ENCODE measurements at regions not wholly inside any gene's neighbourhood (a gene's known extent, or its start where the extent isn't known, plus 50 kb on each side); places are given as distances from the start of the nearest gene placed in this dataset.

GRCh38 chr12:25864306-25865276 is 93.9 kb upstream of the RASSF8 start:
- H3K36me3 ChIP-seq, result no peaks in the 10 kb centered on the region
- intact Hi-C loops (cut with DNase I), result no loop called here
- H3K4me3 ChIP-seq, result no peak overlapping the region
- H3K9me3 ChIP-seq, result peaks cover 8% of the 10 kb centered on the region
- TF ChIP-seq POLR2A (IDR thresholded peaks at IDR 0.05) (no peak), POLR2AphosphoS5 (IDR thresholded peaks at IDR 0.05; ENCODE audit: insufficient read depth in 1 of 2, low read depth in 1 of 2) (no peak)
- no peak overlapping the region for H3K27ac ChIP-seq
- no peaks in the 10 kb centered on the region for H3K4me1 ChIP-seq
- no peaks in the 10 kb centered on the region for H3K27me3 ChIP-seq
- no peak for DNase-seq (ENCODE audit: extremely low spot score in 2 of 2)

DNA sequence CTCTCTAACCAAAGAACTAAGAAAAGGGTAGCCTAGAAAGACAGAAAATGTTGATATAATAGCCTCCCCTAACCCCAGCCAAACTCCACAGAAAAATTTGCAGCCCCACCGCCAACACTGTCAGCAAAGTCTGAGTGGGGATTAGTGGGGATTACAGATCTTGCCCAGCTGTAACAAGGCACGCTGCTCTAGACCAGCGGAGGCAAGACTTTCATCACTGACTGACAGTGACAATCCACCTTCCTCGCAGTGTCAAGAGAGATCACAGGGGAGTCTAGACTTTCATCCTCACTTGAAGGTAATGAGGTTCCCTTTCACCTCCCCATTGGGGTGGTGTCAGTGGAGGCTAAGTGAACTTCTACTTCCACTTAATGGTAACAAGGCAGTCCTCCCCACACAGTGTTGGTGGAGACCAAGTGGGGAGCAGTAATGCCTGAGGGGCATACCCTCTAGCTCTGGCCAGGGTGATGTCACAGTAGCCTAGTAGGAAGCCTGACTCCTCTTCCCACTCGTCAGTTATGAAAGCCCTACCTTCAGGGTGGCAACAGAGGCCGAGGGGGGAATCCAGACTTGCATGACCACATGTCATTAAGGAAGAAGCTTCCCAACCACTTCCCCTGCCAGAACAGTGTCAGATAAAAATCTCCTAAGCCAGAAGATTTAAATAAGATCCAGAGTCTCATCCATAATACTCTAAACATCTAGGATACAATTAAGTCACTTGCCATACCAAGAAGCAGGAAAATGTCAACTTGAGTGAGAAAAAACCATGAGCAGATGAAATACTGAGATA is 91.7 kb upstream of the RASSF8 start:
- Histone ChIP-seq H3K9me3 (peaks cover 8% of the 10 kb centered on the region), H3K27ac (no peak overlapping the region), H3K4me1 (no peaks in the 10 kb centered on the region), H3K27me3 (no peaks in the 10 kb centered on the region), H3K36me3 (no peaks in the 10 kb centered on the region), H3K4me3 (no peak overlapping the region)
- DNase-seq (ENCODE audit: extremely low spot score in 2 of 2), result no peak
- TF ChIP-seq POLR2A (IDR thresholded peaks at IDR 0.05) (no peak), POLR2AphosphoS5 (IDR thresholded peaks at IDR 0.05; ENCODE audit: insufficient read depth in 1 of 2, low read depth in 1 of 2) (no peak), CTCF (IDR thresholded peaks at IDR 0.05) (no peak)
- intact Hi-C loops (cut with DNase I), result no loop called here

DNA sequence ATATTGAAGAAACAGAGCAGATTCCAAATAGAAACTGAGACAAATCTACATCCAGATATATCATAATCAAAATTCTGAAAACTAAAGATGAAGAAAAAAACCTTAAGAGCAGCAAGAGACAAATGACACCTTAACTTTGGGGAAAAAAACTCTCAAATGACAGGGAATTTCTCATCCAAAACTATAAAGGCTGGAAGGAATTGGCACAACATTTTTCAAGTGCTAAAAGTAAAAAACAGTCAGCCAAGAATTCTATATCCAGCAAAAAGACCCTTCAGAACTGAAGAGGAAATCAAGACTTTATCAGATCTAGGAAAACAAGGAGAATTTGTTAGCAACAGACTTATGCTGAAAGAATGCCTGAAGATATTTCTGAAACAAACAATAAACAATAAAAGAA is 90.3 kb upstream of the RASSF8 start:
- Histone ChIP-seq H3K9me3 (peaks cover 8% of the 10 kb centered on the region), H3K4me1 (no peaks in the 10 kb centered on the region), H3K27me3 (no peaks in the 10 kb centered on the region), H3K36me3 (no peaks in the 10 kb centered on the region), H3K4me3 (no peak overlapping the region), H3K27ac (no peak overlapping the region)
- intact Hi-C loops (cut with DNase I), result no loop called here
- no peak for DNase-seq (ENCODE audit: extremely low spot score in 2 of 2)
- TF ChIP-seq CTCF (IDR thresholded peaks at IDR 0.05) (no peak), POLR2A (IDR thresholded peaks at IDR 0.05) (no peak), POLR2AphosphoS5 (IDR thresholded peaks at IDR 0.05; ENCODE audit: insufficient read depth in 1 of 2, low read depth in 1 of 2) (no peak)

GRCh38 chr12:25872137-25872536 is 86.3 kb upstream of the RASSF8 start:
- no peak for DNase-seq (ENCODE audit: extremely low spot score in 2 of 2)
- intact Hi-C loops (cut with DNase I), result no loop called here
- no peaks in the 10 kb centered on the region for H3K27me3 ChIP-seq
- H3K4me1 ChIP-seq, result no peaks in the 10 kb centered on the region
- no peak overlapping the region for H3K27ac ChIP-seq
- no peak overlapping the region for H3K4me3 ChIP-seq
- H3K9me3 ChIP-seq, result peaks cover 8% of the 10 kb centered on the region
- TF ChIP-seq CTCF (IDR thresholded peaks at IDR 0.05), result no peak
- TF ChIP-seq POLR2AphosphoS5 (IDR thresholded peaks at IDR 0.05; ENCODE audit: insufficient read depth in 1 of 2, low read depth in 1 of 2), result no peak
- no peaks in the 10 kb centered on the region for H3K36me3 ChIP-seq

- no peak for DNase-seq (ENCODE audit: extremely low spot score in 2 of 2)
- no peaks in the 10 kb centered on the region for H3K36me3 ChIP-seq
- H3K4me1 ChIP-seq, result no peaks in the 10 kb centered on the region
- intact Hi-C loops (cut with DNase I), result no loop called here
- TF ChIP-seq CTCF (IDR thresholded peaks at IDR 0.05) (no peak), POLR2AphosphoS5 (IDR thresholded peaks at IDR 0.05; ENCODE audit: insufficient read depth in 1 of 2, low read depth in 1 of 2) (no peak), POLR2A (IDR thresholded peaks at IDR 0.05) (no peak)
- no peak overlapping the region for H3K4me3 ChIP-seq
- H3K27ac ChIP-seq, result no peak overlapping the region
- no peaks in the 10 kb centered on the region for H3K27me3 ChIP-seq
- no peaks in the 10 kb centered on the region for H3K9me3 ChIP-seq
These were observed 82.8 kb upstream of the RASSF8 start for GRCh38 chr12:25875661-25876060.
